GM18505 (cell line): ENCODE measurements at regions not wholly inside any gene's neighbourhood (a gene's known extent, or its start where the extent isn't known, plus 50 kb on each side); places are given as distances from the start of the nearest gene placed in this dataset.

Source experiments
- ATAC-seq: cut with Tn5 transposase; IDR thresholded peaks from one replicate; pipeline ENCODE4 v1.9.1; 2021; ENCODE audit not compliant: unreplicated experiment
- POLR2A ChIP-seq: IDR thresholded peaks from 4 replicates; pipeline ENCODE4 v1.6.1; 2011; ENCODE audit warnings: borderline replicate concordance; ENCODE audit not compliant: insufficient read depth, insufficient read length; ENCODE audit errors: extremely low read depth

DNA sequence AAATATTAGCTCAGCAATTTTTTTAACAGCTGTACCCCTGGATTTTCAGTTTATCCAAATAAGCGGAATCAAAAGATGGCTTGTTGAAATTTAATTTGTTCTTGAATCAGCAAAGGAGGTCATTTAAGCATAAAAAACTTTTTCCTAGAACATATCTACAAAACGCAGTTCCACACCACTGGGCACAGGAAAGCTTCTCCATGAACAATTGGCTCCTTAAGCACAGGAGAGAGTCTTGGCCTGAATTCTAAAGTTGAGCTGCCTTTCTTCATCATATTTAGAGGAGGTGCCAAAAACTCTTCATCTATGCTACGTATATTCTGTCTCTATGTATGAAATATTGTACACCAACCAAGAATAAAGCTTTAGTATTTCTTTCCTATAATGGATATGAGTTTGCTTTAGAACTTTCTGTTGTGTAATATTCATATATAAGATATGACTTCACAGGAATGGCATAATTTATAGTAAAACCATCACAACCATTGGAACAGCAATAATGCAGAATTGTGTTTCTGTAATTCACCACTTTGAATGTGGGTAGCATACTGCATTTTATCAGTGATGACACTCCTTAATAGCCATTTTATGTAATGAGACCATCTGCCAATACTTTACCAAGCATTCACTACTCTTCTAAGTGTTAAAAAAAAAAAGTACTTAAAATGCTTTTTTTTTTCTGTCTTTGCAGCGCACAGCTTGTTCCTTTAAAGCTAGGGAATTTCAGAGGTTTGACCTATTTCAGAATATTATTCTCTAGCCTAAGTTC, 263.7 kb downstream of the SLITRK6 start:
- TF ChIP-seq POLR2A, result no peak
- ATAC-seq, result no peak

DNA sequence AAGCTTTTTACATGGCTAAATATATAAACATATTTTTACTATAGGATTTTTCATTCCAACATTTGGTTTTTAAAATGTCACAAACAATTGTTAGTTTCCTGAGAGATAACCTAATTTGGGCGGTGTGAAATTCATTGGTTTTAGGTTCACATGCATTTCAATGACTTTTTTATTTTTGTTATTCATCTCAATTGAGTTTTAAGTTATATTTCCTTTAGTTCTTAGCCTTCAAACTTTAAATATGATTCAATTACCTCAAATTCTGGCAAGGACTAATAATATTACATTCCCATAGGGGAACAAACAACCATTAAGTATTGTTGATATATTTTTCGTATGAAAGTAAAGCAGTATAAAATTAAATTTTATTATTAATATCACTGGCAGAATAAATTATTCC, 265.3 kb downstream of the SLITRK6 start:
- no peak for ATAC-seq
- no peak for TF ChIP-seq POLR2A

DNA sequence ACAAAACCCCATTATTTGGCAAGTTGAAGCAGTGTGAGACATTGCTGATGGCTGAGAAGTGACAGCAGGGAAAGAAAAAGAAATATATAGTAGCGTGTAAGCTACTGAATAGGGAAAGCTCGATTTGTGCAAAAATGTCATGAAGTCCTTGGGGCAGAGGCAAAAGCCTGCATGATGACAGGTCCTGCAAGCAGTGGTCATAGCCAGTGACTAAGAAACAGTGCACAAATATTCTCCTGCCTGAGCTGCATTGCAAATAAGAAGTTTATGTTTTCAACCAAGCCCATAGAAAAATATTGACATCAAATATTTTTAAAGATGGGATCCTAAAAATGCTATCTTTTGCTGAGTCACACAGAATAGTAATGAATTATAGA, 270.0 kb downstream of the SLITRK6 start:
- no peak for TF ChIP-seq POLR2A
- ATAC-seq, result no peak

DNA sequence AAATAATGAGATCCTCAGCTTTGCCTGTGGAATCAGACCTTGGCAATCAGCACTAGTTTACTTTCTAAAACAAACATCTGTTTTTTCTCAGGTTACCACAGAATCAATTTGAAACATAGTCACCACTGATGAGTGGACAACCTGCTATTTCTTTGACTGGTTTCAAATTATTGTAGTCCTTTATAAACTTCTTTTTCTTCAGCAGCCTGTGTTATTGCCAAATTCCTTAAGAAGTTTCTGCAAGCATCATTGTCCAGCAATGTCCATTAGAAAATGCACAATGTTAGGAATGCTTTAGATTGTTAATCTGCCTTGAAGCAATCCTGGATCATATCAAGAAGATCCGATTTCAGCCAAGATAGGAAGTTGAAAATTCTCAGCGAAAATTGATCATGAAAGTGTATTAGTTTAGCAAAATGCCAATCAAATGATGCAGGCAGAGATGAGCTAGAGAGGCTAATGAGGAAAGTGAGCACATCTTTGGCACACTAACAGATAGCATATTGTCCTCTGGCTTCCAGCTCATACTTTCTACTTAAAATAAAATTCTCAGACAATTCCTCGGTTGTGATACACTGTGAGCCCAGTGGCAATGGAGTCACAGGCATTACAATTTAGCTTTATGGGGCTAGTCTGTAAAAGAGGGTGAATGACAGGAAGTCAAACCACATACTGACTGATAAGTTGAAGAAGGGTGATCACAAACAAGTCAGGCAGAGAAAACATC, 270.6 kb downstream of the SLITRK6 start:
- no peak for ATAC-seq

DNA sequence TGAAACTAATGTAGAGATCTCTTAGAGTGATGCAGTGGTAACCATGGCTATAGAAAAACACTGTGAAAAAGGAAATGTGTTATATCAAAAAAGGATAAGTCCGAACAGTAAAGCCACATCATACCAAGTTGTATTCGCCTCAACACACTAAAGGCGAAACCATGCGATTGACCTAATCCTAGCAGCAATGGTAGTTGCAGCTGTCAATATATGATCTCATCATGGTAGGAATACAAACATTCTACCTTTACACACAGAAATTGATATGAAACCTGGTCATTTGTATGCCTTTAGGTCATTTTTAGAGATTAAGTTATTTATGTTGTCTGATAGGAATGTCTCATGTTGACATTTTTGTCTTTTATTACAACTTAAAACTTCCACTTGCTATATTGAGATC, 271.9 kb downstream of the SLITRK6 start:
- no peak for TF ChIP-seq POLR2A
- ATAC-seq, result no peak

More for the DNA sequence above, 270.6 kb downstream of the SLITRK6 start:
- TF ChIP-seq POLR2A, result no peak

DNA sequence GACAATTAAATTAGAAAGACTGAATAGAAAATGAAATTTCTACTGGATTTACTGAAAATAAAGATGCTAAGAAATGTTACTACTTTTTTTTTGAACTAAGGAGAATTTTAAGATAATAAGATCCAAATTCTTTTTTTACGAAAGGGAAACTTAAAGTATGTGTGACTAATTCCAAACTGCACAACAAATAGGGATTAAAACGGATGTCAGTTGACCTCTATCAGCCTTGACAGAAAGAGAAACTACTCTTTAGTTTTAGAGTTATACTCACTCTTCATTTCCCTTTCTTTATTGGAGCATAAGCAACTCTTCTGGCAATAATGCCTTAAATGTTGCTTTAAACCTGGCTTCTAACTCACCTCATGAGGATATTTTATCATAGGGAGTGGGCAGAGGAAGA, 273.8 kb downstream of the SLITRK6 start:
- TF ChIP-seq POLR2A, result no peak
- ATAC-seq, result no peak

DNA sequence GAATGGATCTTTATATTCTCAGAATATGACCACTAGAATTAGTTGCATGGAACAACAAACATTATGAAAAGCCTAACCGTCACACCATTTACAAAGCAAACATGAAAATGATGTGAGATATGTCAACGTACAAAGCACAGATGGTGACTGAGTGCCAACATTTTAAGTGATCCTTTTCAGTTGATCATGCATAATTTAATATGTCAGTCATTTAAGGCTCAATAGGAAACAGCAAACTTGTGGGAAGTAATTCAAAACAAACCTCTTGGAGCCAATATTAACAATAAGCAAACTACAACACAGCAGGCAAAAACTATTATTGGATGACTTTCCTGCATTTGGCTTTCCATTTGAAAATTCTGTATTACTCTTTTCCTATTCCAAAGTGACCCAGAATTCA, 277.6 kb downstream of the SLITRK6 start:
- ATAC-seq, result no peak
- no peak for TF ChIP-seq POLR2A

DNA sequence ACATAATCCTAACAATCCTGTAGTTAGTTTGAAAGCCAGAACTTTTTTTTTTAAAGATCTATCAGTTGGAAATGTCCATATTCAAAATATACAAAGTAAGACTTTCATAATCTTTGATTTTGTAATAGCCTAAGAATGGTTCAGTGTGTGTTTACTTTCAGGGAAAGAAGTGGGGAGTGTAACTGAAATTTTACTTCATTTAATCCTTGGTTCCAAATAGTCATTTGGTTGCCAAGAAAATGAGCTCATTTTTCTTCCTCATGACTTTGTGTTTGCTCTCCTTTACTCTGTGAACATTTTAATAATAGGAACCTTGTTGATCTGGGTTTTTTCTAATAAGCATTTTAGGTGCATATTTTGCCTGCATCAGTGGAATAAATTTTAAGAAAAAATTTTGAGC, 278.8 kb downstream of the SLITRK6 start:
- ATAC-seq, result no peak
- TF ChIP-seq POLR2A, result no peak

DNA sequence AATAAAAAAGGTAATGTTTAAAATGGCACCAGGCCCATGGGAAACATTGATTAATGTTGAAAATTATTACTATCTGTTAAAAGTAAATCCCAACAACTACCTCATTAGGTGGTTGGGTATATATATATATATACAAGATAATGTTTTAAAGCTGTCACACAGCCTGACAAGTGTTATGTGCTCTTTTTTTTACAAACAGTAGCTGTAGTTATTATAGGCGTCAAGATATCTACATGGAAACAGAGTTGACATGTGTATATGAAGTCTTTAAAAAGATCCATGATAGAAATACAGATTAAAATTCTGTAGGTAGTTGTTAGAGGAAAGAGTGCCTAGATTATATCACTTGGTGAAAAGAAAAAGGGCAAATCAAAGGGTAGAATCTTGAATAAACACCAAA, 279.9 kb downstream of the SLITRK6 start:
- no peak for ATAC-seq
- TF ChIP-seq POLR2A, result no peak

DNA sequence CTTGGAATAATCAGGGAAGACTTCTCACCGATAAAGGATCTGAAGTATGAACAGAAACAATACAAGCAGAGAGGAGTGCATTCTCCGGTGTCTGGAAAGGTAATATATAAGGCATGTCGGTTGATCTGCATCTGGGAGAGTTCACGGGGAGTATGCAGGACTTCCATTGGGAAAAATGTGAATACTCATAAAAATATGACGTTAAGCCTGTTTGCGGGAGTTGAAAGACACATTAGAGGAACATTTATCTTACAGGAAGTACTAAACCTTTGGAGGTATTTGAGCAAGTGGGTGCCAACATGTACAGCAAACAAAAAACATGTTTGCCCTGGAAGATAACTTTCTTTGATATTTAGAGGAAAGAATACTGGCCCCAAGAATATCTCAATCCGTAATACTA, 286.8 kb downstream of the SLITRK6 start:
- no peak for TF ChIP-seq POLR2A
- no peak for ATAC-seq

DNA sequence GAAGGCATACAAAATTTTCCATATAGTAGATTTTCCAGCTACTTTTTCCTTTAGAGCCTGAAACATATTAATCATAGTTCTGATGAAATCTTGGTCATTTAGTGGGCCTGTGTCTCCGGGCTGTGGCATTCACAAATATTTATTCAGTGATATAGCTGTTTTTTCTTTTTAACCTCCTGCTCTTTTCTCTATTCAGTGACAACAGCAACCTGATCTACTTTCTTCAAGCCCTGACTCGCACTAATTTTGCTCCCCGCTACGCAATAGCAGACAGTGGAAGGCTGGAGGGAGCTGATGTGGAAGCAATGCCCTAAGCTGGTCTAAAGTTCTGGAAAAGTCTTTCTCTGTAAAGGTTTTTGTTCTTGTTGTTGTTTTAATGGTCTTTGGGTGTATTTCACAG, 289.7 kb downstream of the SLITRK6 start:
- no peak for ATAC-seq
- TF ChIP-seq POLR2A, result no peak

DNA sequence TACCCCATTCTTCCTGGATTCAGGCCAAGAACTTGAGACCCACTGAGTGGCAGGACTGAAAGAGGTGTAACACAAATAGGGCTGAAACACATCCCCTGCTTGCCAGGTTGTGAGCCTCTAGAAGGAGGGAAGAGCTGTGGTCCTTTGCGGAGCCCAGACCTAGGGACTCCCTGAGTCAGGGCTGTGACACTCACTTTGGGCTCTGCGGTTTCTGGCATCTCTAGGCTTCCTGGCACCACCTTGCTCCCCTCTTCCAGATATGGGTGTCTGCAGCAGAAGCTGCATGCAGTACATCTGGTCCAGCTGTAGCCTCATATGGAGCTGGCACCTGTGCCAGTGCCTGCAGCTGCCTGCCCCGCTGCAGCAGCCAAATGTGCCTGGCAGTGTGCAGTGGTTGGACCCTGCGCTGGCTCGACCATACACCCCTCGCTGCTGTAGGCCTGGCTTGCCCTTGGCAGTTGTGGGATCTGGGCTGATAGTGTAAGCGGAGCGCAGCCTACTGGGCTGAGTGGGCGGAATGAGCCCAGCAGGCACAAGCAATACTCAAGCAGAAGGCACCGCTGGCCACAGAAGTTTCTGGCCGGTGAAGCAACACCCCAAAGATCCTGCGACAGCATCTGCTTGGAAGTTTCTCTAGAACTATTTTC, 290.4 kb downstream of the SLITRK6 start:
- no peak for TF ChIP-seq POLR2A
- no peak for ATAC-seq

DNA sequence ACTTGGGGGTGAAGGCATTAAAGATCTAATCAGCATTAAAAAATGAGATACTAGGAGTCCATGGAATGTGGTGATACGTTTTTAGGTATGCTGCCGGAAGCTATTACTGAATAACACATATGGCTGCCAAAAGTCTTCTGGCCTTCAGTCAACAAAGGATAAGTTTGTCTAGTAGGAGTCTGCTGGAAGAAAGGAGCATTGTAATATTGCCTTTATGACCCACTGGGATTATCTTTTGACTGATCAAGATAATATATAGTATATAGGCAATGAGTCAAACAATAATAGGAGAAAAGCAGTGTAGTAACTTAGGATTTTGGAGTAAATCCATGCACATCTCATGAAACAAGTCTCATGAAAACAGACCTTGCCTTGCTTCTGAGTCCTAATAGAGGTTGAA, 295.4 kb downstream of the SLITRK6 start:
- no peak for ATAC-seq
- no peak for TF ChIP-seq POLR2A

DNA sequence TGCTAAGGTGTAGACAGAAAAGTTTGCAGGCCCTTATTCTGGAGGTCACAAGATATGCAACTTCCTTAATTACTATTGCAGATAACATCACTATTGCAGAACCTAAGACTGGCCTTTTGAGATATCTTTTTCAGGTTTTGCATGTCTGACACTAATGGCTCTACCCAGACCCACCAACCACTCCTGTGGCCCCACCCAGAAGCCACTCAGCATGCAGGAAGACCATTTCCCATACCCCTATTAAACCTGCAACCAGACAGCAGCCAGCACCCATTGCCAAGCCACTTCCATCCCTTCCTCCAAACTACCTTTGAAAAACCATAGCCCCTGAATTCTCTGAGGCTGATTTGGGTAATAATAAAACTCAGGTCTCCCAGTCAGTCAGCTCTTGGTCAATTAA, 297.6 kb downstream of the SLITRK6 start:
- ATAC-seq, result no peak
- TF ChIP-seq POLR2A, result no peak
